Esophagus muscularis mucosa (tissue), 4 donors: ENCODE measurements at regions not wholly inside any gene's neighbourhood (a gene's known extent, or its start where the extent isn't known, plus 50 kb on each side); places are given as distances from the start of the nearest gene placed in this dataset.

Experiments
- DNase-seq: peaks from one replicate; pipeline ENCODE4 v3.0.0-alpha.2; 2017; ENCODE audit errors: extremely low spot score
- H3K27ac ChIP-seq, 4 donors: fragments of 200-600 bp; sonication (generic); replicated peaks in 1 of 4; 1 replicate in 3 of 4; 2 replicates in 1 of 4; pipeline ENCODE4 v1.5.1; 2016 to 2019; ENCODE audit warnings: mild to moderate bottlenecking in 1 of 4
- H3K27me3 ChIP-seq, 4 donors: fragments of 200-600 bp; sonication (generic); one replicate each; pipeline versions ENCODE4 v1.5.1 to v1.6.0; 2016 to 2019
- H3K36me3 ChIP-seq, 4 donors: fragments of 200-600 bp; sonication (generic); one replicate each; pipeline ENCODE4 v1.5.1; 2016 to 2019
- H3K4me1 ChIP-seq, 4 donors: fragments of 200-600 bp; sonication (generic); one replicate each; pipeline ENCODE4 v1.5.1; 2016 to 2019
- H3K4me3 ChIP-seq, 4 donors: fragments of 200-600 bp; sonication (generic); 1 replicate in 2 of 4; 2 replicates in 2 of 4; pipeline ENCODE4 v1.5.1; 2016 to 2019; ENCODE audit warnings: mild to moderate bottlenecking in 4 of 4, moderate library complexity in 1 of 4
- H3K9me3 ChIP-seq, 4 donors: fragments of 200-600 bp; sonication (generic); 1 replicate in 3 of 4; 2 replicates in 1 of 4; pipeline ENCODE4 v1.5.1; 2016 to 2019
- EP300 ChIP-seq: sonication (generic); formaldehyde crosslinking; IDR thresholded peaks from one replicate; pipeline ENCODE4 v1.6.1; 2017; ENCODE audit warnings: antibody characterized with exemption
- POLR2A ChIP-seq: fragments of 450-650 bp; IDR thresholded peaks from one replicate; pipeline ENCODE4 v1.6.1; 2017; ENCODE audit warnings: antibody characterized with exemption, moderate library complexity, mild to moderate bottlenecking, low read depth
- POLR2AphosphoS5 ChIP-seq, 2 donors: sonication (generic); formaldehyde crosslinking; IDR thresholded peaks; one replicate each; pipeline ENCODE4 v1.6.1; 2017; ENCODE audit warnings: antibody characterized with exemption in 2 of 2
- WGBS: methylation state at CpG from one replicate; pipeline ENCODE4 v1.1.5; 2018; 5-methylcytosine and 5-hydroxymethylcytosine counted together
- intact Hi-C: fragments of 100-400 bp; cut with DNase I; formaldehyde crosslinking; loops from one replicate; pipeline ENCODE4 v1.15.1; 2023
- TF ChIP-seq, protein P1 (sequence below), 3 experiments: fragments of 200-600 bp in 2 of 3; fragments of 450-650 bp in 1 of 3; sonication (generic) in 2 of 3; IDR thresholded peaks; one replicate each; pipeline ENCODE4 v1.5.1; 2017 to 2019; ENCODE audit warnings: antibody characterized with exemption in 3 of 3, mild to moderate bottlenecking in 2 of 3, moderate library complexity in 1 of 3

GRCh38 chr12:109653890-109654289, 59.7 kb upstream of the FAM222A start:
- TF ChIP-seq POLR2AphosphoS5 (IDR thresholded peaks at IDR 0.05) (no peak), EP300 (no peak), POLR2A (no peak)
- TF ChIP-seq, protein P1, sequence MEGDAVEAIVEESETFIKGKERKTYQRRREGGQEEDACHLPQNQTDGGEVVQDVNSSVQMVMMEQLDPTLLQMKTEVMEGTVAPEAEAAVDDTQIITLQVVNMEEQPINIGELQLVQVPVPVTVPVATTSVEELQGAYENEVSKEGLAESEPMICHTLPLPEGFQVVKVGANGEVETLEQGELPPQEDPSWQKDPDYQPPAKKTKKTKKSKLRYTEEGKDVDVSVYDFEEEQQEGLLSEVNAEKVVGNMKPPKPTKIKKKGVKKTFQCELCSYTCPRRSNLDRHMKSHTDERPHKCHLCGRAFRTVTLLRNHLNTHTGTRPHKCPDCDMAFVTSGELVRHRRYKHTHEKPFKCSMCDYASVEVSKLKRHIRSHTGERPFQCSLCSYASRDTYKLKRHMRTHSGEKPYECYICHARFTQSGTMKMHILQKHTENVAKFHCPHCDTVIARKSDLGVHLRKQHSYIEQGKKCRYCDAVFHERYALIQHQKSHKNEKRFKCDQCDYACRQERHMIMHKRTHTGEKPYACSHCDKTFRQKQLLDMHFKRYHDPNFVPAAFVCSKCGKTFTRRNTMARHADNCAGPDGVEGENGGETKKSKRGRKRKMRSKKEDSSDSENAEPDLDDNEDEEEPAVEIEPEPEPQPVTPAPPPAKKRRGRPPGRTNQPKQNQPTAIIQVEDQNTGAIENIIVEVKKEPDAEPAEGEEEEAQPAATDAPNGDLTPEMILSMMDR (IDR thresholded peaks at IDR 0.05) = no peak
- Histone ChIP-seq H3K27me3 (peaks cover 0 to 56% (median 0%) of the 10 kb centered on the region in 4 donors), H3K27ac (no peak overlapping the region), H3K9me3 (no peaks in the 10 kb centered on the region), H3K4me1 (peaks cover 0 to 4% (median 0%) of the 10 kb centered on the region in 4 donors), H3K36me3 (no peaks in the 10 kb centered on the region), H3K4me3 (no peak overlapping the region)
- no peak for DNase-seq
- intact Hi-C loops = no loop called here
- WGBS = 56% methylated on average over 7 of the region's 7 CpGs

GRCh38 chr12:109654357-109654756, 59.3 kb upstream of the FAM222A start:
- DNase-seq = no peak
- 74% methylated on average over 8 of the region's 13 CpGs for WGBS

GRCh38 chr12:109655578-109655977, 58.0 kb upstream of the FAM222A start:
- peaks cover 0 to 4% (median 0%) of the 10 kb centered on the region in 4 donors for H3K4me1 ChIP-seq
- WGBS = 97% methylated on average over 2 of the region's 2 CpGs
- H3K36me3 ChIP-seq = no peaks in the 10 kb centered on the region
- H3K27me3 ChIP-seq = peaks cover 0 to 39% (median 0%) of the 10 kb centered on the region in 4 donors
- no peak for TF ChIP-seq POLR2AphosphoS5 (IDR thresholded peaks at IDR 0.05)
- TF ChIP-seq, protein P1 (IDR thresholded peaks at IDR 0.05) = no peak
- TF ChIP-seq POLR2A = no peak
- TF ChIP-seq EP300 = no peak
- H3K9me3 ChIP-seq = no peaks in the 10 kb centered on the region
- H3K27ac ChIP-seq = no peak overlapping the region
- intact Hi-C loops = no loop called here
- H3K4me3 ChIP-seq = no peak overlapping the region
- DNase-seq = no peak

More at GRCh38 chr12:109654357-109654756, 59.3 kb upstream of the FAM222A start:
- no peak overlapping the region for H3K27ac ChIP-seq
- intact Hi-C loops = no loop called here
- TF ChIP-seq POLR2AphosphoS5 (IDR thresholded peaks at IDR 0.05) = no peak
- no peak for TF ChIP-seq EP300
- TF ChIP-seq, protein P1 (IDR thresholded peaks at IDR 0.05) = no peak
- TF ChIP-seq POLR2A = no peak
- H3K9me3 ChIP-seq = no peaks in the 10 kb centered on the region
- peaks cover 0 to 51% (median 0%) of the 10 kb centered on the region in 4 donors for H3K27me3 ChIP-seq
- H3K4me3 ChIP-seq = no peak overlapping the region
- peaks cover 0 to 4% (median 0%) of the 10 kb centered on the region in 4 donors for H3K4me1 ChIP-seq
- H3K36me3 ChIP-seq = no peaks in the 10 kb centered on the region

DNA sequence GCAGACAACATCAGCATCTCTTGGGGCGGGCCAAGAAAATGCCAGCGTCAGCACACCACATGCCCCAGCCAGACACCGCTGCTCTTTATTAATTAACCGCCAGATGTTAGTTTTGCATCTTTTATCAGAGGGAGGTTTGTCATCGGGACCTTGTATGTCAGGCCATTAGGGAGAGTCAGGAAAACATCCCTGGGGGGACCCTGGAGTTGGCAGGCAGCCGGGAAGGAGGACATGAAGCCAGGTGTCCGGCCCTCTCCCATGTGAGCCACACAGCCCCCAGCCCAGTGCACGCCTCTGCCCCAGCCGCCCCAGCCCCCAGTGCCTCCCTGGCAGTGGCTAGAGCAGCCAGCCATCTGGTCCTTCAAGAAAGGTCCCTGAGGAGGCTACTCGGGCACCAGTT, 56.9 kb upstream of the FAM222A start:
- Histone ChIP-seq H3K27ac (no peak overlapping the region), H3K4me3 (no peak overlapping the region), H3K9me3 (no peaks in the 10 kb centered on the region), H3K4me1 (peaks cover 0 to 4% (median 0%) of the 10 kb centered on the region in 4 donors), H3K36me3 (no peaks in the 10 kb centered on the region), H3K27me3 (peaks cover 0 to 30% (median 0%) of the 10 kb centered on the region in 4 donors)
- intact Hi-C loops = no loop called here
- TF ChIP-seq, protein P1 (IDR thresholded peaks at IDR 0.05) = no peak
- no peak for TF ChIP-seq POLR2A
- no peak for TF ChIP-seq POLR2AphosphoS5 (IDR thresholded peaks at IDR 0.05)
- TF ChIP-seq EP300 = no peak
- 75% methylated on average over 6 of the region's 10 CpGs for WGBS
- no peak for DNase-seq

GRCh38 chr12:109663795-109664194, 49.8 kb upstream of the FAM222A start:
- H3K9me3 ChIP-seq = no peaks in the 10 kb centered on the region

More at GRCh38 chr12:109663795-109664194, 49.8 kb upstream of the FAM222A start:
- whole genome bisulfite sequencing = 90% methylated on average over 5 of the region's 7 CpGs
- Histone ChIP-seq H3K36me3 (no peaks in the 10 kb centered on the region), H3K27me3 (peaks cover 0 to 19% (median 0%) of the 10 kb centered on the region in 4 donors), H3K4me1 (no peaks in the 10 kb centered on the region), H3K4me3 (no peak overlapping the region), H3K27ac (no peak overlapping the region)
- DNase-seq = no peak
- TF ChIP-seq POLR2AphosphoS5 (IDR thresholded peaks at IDR 0.05) (no peak), EP300 (no peak), POLR2A (no peak)
- TF ChIP-seq, protein P1 (IDR thresholded peaks at IDR 0.05) = no peak
- intact Hi-C loops = no loop called here
